Stomach smooth muscle (tissue), 2 donors: ENCODE measurements at regions not wholly inside any gene's neighbourhood (a gene's known extent, or its start where the extent isn't known, plus 50 kb on each side); places are given as distances from the start of the nearest gene placed in this dataset.
"Not testable (repeated sequence)": the region's sequence is repeated elsewhere in the genome, so short reads cannot be mapped to it uniquely, and the experiment has no call there.

Experiments
- H3K27ac ChIP-seq: one replicate; pipeline ENCODE4 v1.7.0; 2013; ENCODE audit warnings: mild to moderate bottlenecking, low read length, inconsistent platforms
- H3K27me3 ChIP-seq, 2 donors: one replicate each; pipeline ENCODE4 v1.7.0; 2013; ENCODE audit warnings: low read length in 2 of 2; ENCODE audit not compliant: insufficient read depth in 2 of 2, control insufficient read depth in 1 of 2
- H3K36me3 ChIP-seq, 2 donors: one replicate each; pipeline ENCODE4 v1.7.0; 2013; ENCODE audit warnings: low read length in 2 of 2; ENCODE audit not compliant: control insufficient read depth in 2 of 2, insufficient read depth in 2 of 2
- H3K4me1 ChIP-seq: one replicate; pipeline ENCODE4 v1.7.0; 2013; ENCODE audit warnings: low read length; ENCODE audit not compliant: control insufficient read depth, insufficient read depth
- H3K4me3 ChIP-seq, 2 donors: one replicate each; pipeline ENCODE4 v1.7.0; 2013; ENCODE audit warnings: low read length in 2 of 2
- H3K9ac ChIP-seq, 2 donors: one replicate each; pipeline ENCODE4 v1.7.0; 2013; ENCODE audit warnings: low read length in 2 of 2, mild to moderate bottlenecking in 1 of 2
- H3K9me3 ChIP-seq, 2 donors: one replicate each; pipeline ENCODE4 v1.7.0; 2013; ENCODE audit warnings: low read length in 2 of 2; ENCODE audit not compliant: control insufficient read depth in 2 of 2
- donor health status: healthy.
- donor health status: Pancreatic carcinoma.

- no peaks in the 10 kb centered on the region for H3K4me1 ChIP-seq
- no peaks in the 10 kb centered on the region for H3K9me3 ChIP-seq
- H3K4me3 ChIP-seq = no peak overlapping the region
- no peak overlapping the region for H3K27ac ChIP-seq
- H3K9ac ChIP-seq = no peak overlapping the region
- no peaks in the 10 kb centered on the region for H3K27me3 ChIP-seq
- no peaks in the 10 kb centered on the region for H3K36me3 ChIP-seq
Measured at GRCh38 chr5:101036778-101037177, 133.7 kb upstream of the ST8SIA4 start.

DNA sequence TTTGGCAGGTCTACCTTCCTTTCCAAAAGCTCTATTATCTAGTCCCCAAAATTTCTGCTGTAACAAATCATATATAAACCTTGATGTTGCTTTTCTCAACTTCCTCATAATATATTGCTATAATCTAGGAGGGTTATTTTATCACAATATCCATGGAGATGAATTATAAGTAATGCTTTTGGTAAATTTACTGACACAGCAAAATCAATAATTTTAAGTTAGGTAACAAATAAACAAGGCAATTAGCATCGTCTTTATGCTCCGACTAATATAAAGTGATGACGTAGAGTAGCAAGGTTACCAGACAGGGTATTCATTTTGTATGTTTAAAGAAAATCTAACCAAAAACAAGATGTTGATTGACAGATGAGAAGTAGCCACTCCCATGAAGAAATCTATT lies 132.3 kb upstream of the ST8SIA4 start:
- H3K4me3 ChIP-seq = no peak overlapping the region
- H3K27me3 ChIP-seq = no peaks in the 10 kb centered on the region
- no peaks in the 10 kb centered on the region for H3K36me3 ChIP-seq
- no peaks in the 10 kb centered on the region for H3K9me3 ChIP-seq
- no peaks in the 10 kb centered on the region for H3K4me1 ChIP-seq
- no peak overlapping the region for H3K9ac ChIP-seq
- no peak overlapping the region for H3K27ac ChIP-seq

DNA sequence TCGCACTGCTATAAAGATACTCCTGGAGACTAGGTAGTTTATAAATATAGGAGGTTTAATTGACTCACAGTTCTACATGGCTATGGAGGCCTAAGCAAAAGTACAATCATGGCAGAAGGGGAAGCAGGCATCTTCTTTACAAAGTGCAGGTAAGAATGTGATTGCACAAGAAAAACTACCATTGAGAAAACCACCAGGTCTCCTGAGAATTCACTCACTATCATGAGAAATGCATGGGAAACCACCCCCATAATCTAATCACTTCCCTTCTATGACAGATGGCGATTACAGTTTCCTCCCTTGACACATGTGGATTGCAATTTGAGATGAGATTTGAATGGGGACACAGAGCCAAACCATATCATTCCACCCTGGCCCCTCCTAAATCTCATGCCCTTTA lies 121.2 kb upstream of the ST8SIA4 start:
- no peak overlapping the region for H3K9ac ChIP-seq
- no peak overlapping the region for H3K4me3 ChIP-seq
- no peak overlapping the region for H3K27ac ChIP-seq
- no peaks in the 10 kb centered on the region for H3K9me3 ChIP-seq
- no peaks in the 10 kb centered on the region for H3K27me3 ChIP-seq
- no peaks in the 10 kb centered on the region for H3K4me1 ChIP-seq
- no peaks in the 10 kb centered on the region for H3K36me3 ChIP-seq

DNA sequence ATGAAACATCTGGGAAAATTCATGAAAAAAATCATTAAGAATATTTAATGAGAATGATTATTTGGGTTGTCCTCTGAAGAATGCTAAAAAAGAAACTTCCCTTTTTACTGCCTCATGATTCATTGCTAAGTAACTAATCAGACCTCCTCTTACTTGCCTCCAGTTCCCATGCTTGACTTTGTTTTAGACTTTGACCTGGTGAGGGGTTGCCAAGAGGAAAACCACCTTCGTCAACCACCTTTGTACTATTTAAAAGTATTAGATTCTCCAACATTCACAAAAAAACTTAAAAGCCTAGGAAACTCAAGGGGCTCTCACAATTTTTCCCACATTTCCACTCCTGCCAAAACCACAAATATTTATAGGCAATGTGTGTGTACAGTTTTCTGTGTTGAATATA lies 115.2 kb upstream of the ST8SIA4 start:
- no peak overlapping the region for H3K9ac ChIP-seq
- no peaks in the 10 kb centered on the region for H3K4me1 ChIP-seq

GRCh38 chr5:101012880-101013279 lies 109.8 kb upstream of the ST8SIA4 start:
- Histone ChIP-seq H3K4me1 (no peaks in the 10 kb centered on the region), H3K27ac (no peak overlapping the region), H3K4me3 (no peak overlapping the region), H3K36me3 (no peaks in the 10 kb centered on the region), H3K9ac (no peak overlapping the region), H3K27me3 (no peaks in the 10 kb centered on the region), H3K9me3 (no peaks in the 10 kb centered on the region)

More for the DNA sequence above, 115.2 kb upstream of the ST8SIA4 start:
- H3K27ac ChIP-seq = no peak overlapping the region
- H3K36me3 ChIP-seq = no peaks in the 10 kb centered on the region
- H3K9me3 ChIP-seq = no peaks in the 10 kb centered on the region
- no peak overlapping the region for H3K4me3 ChIP-seq
- no peaks in the 10 kb centered on the region for H3K27me3 ChIP-seq

GRCh38 chr5:101009758-101010519 lies 106.9 kb upstream of the ST8SIA4 start:
- Histone ChIP-seq H3K27me3 (no peaks in the 10 kb centered on the region), H3K4me3 (no peak overlapping the region)

DNA sequence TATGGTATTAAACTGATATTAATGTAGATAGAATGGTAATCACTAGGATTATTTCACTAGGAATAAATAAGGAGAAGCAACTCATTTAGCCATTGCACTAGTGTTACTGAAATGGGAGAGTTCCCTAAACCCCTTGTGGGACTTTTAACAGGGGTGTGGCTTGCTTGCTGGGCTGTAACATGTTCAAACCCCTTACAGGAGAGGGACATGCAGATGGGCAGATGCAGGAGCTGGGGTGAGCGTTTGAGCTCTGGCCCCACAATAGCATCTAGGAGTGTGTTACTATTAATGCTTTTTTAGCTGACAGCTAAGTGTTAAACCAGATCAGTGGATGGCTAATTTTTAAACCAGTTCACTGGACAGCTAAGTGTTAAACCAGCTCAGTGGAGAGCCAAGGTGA lies 89.3 kb upstream of the ST8SIA4 start:
- no peak overlapping the region for H3K9ac ChIP-seq

More at GRCh38 chr5:101009758-101010519, 106.9 kb upstream of the ST8SIA4 start:
- H3K27ac ChIP-seq = no peak overlapping the region
- no peak overlapping the region for H3K9ac ChIP-seq
- no peaks in the 10 kb centered on the region for H3K36me3 ChIP-seq
- H3K4me1 ChIP-seq = no peaks in the 10 kb centered on the region
- H3K9me3 ChIP-seq = no peaks in the 10 kb centered on the region

DNA sequence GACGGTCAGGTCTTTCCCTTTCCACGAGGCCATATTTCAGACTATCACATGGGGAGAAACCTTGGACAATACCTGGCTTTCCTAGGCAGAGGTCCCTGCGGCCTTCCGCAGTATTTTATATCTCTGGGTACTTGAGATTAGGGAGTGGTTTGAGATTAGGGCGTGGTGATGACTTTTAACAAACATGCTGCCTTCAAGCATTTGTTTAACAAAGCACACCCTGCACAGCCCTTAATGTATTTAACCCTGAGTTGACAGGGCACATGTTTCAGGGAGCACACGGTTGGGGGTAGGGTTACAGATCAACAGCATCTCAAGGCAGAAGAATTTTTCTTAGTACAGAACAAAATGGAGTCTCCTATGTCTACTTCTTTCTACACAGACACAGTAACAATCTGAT lies 80.5 kb upstream of the ST8SIA4 start:
- H3K9ac ChIP-seq, H3K4me1 ChIP-seq, H3K27ac ChIP-seq, H3K27me3 ChIP-seq, H3K4me3 ChIP-seq, H3K9me3 ChIP-seq, H3K36me3 ChIP-seq: not testable (repeated sequence)

More for the DNA sequence above, 89.3 kb upstream of the ST8SIA4 start:
- H3K4me1 ChIP-seq = no peaks in the 10 kb centered on the region
- H3K36me3 ChIP-seq = no peaks in the 10 kb centered on the region
- peaks cover 2 to 6% of the 10 kb centered on the region in 2 donors for H3K9me3 ChIP-seq
- no peaks in the 10 kb centered on the region for H3K27me3 ChIP-seq
- no peak overlapping the region for H3K4me3 ChIP-seq
- H3K27ac ChIP-seq = no peak overlapping the region

- H3K9me3 ChIP-seq = no peaks in the 10 kb centered on the region
- no peak overlapping the region for H3K9ac ChIP-seq
- no peaks in the 10 kb centered on the region for H3K27me3 ChIP-seq
- H3K4me3 ChIP-seq = no peak overlapping the region
- H3K4me1 ChIP-seq = no peaks in the 10 kb centered on the region
- H3K27ac ChIP-seq = no peak overlapping the region
- H3K36me3 ChIP-seq = no peaks in the 10 kb centered on the region
Measured at GRCh38 chr5:100974082-100974481, 71.0 kb upstream of the ST8SIA4 start.

DNA sequence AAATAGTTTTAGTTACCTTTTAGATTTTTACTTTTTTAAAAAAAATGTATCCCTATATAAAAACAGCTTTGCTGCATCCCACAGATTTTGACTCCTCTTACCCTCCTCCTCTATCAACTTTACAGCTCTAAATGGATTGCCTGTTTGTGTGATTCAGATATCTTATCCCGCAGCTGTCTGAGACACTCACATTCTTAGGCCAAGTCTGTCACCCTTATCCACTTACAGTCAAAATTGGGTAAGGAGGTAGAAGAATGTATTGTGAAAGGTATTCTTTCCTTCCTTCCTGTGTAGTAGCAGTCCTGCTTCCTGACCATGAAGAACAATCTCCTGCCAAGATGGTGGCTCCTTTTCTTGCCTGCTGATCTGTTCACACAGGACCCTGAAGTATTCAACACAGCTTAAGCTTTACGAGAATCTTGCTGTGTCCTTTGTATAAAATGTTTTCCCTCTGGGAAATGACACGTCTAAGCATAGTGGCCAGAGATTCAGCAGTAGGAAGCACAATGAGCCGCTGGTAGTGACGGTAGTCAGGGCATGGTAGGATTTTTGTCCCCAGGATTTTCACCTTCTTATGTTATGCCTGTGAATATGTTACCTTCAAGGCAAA lies 67.7 kb upstream of the ST8SIA4 start:
- H3K36me3 ChIP-seq = no peaks in the 10 kb centered on the region
- no peak overlapping the region for H3K27ac ChIP-seq
- no peaks in the 10 kb centered on the region for H3K9me3 ChIP-seq
- no peaks in the 10 kb centered on the region for H3K4me1 ChIP-seq
- no peak overlapping the region for H3K4me3 ChIP-seq
- H3K9ac ChIP-seq = no peak overlapping the region
- no peaks in the 10 kb centered on the region for H3K27me3 ChIP-seq

DNA sequence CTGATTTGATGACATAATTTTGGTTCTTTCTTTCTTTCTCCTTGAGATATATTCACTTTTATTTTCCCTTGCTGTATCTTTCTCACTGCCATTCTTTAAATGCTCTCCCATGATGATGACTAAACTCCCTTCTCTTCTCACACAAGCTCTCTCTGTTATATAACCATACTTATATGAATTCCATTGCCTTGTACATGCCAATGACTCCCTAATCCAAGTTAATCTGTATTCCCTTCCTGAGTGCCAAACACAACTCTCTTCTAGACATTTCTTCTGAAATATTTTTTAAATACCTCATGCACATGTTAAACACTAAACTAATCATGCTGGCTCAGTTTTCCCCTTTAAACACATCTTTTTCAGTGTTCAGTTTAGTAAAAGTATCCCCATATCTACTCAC lies 62.2 kb upstream of the ST8SIA4 start:
- Histone ChIP-seq H3K27me3 (no peaks in the 10 kb centered on the region), H3K9ac (no peak overlapping the region), H3K4me1 (no peaks in the 10 kb centered on the region), H3K4me3 (no peak overlapping the region), H3K36me3 (no peaks in the 10 kb centered on the region), H3K27ac (no peak overlapping the region), H3K9me3 (no peaks in the 10 kb centered on the region)
